ENCODE measurements at regions not wholly inside any gene's neighbourhood (a gene's known extent, or its start where the extent isn't known, plus 50 kb on each side); places are given as distances from the start of the nearest gene placed in this dataset.

DNA sequence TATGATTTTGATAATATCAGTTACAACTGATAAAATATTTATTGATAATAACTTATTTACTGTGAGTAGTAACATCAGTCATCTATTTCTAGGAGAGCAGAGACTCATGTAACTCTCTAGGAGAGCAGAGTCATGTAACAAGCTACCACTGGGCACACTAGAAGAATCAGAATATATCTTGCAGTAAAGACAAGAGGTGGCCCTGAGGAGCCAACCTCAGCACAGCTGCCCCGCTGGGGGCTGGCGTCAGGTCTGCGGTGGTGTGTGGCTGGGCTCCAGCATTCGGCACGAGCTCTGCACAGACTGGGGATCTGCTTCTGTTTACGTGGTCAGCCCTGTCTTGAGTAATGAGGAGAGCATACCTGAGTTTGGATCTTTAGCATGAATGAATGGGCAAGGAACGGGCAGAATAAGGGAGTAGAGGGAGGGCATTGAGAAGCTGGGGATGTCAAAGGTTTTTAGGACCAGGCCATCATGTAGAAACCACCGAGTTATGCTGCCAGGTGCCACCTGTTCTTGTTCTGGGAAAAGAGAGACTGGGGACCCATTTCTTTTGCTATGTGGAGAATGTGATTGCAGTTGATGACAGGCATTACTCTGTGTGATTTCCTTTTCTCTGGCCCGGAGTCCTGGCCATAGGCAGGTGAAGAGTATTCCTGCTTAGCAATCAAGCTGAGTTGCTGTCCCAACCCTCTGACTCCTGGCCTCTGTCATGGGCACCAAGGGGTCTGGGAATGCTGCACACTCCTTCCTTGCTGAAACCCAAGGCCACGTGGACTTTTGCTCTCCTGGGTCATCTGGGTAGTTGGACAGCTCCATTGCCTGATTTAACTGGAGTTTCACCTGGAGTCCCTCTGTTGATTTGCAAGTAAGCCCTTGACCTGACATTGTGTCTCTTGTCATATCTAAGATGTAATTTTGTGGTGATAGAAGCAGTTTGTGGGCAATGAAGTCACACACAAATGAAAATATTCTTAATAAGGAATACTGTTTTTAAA, 50.9 kb upstream of the HEPHL1 start:
- Histone ChIP-seq H3K4me3 (no peak overlapping the region), H3K27ac (no peak overlapping the region), H3K36me3 (ENCODE audit: insufficient read depth, low read length) (no peaks in the 10 kb centered on the region), H3K9me3 (ENCODE audit: low read depth, low read length) (no peaks in the 10 kb centered on the region), H3K9ac (ENCODE audit: insufficient read length) (no peak overlapping the region)
- DNase-seq (ENCODE audit: low read depth, low spot score): no peak
- TF ChIP-seq POLR2AphosphoS5 (IDR thresholded peaks at IDR 0.05; ENCODE audit: borderline replicate concordance, low read depth, low read length) (no peak), EZH2 (IDR thresholded peaks at IDR 0.05) (no peak), FOXP2 (optimal IDR thresholded peaks at IDR 0.05; ENCODE audit: control extremely low read depth, extremely low read length, insufficient read depth) (no peak)

Data from SK-N-MC (cell line).